Neural cell (in vitro differentiated cells): ENCODE measurements at regions not wholly inside any gene's neighbourhood (a gene's known extent, or its start where the extent isn't known, plus 50 kb on each side); places are given as distances from the start of the nearest gene placed in this dataset.

ENCODE experiments used
- H2AFZ ChIP-seq: fragments of 200-600, 300-800 bp; sonication (generic), shearing (Covaris generic); 2 replicates; pipeline ENCODE4 v1.6.0; 2014; ENCODE audit warnings: low read depth, mild to moderate bottlenecking, antibody characterized with exemption, low read length, moderate library complexity
- H3F3A ChIP-seq: fragments of 200-600 bp; shearing (Covaris generic); 2 replicates; pipeline ENCODE4 v1.6.1; 2016; ENCODE audit warnings: mild to moderate bottlenecking, moderate library complexity, mixed read lengths, antibody characterized with exemption, low read length; ENCODE audit not compliant: insufficient read depth, poor library complexity, severe bottlenecking
- H3K27ac ChIP-seq: fragments of 200-600, 300-800 bp; sonication (generic), shearing (Covaris generic); 2 replicates; pipeline ENCODE4 v1.5.1; 2014; ENCODE audit warnings: mild to moderate bottlenecking, low read length, moderate library complexity
- H3K27me3 ChIP-seq: fragments of 300-800, 200-600 bp; sonication (generic), shearing (Covaris generic); 2 replicates; pipeline ENCODE4 v1.6.0; 2014; ENCODE audit warnings: mild to moderate bottlenecking, low read depth, low read length, moderate library complexity; ENCODE audit not compliant: insufficient read depth
- H3K36me3 ChIP-seq: fragments of 300-800, 200-600 bp; sonication (generic), shearing (Covaris generic); 2 replicates; pipeline ENCODE4 v1.5.1; 2014; ENCODE audit warnings: mild to moderate bottlenecking, antibody characterized with exemption, low read length, moderate library complexity; ENCODE audit not compliant: insufficient read depth
- H3K4me2 ChIP-seq: fragments of 300-800, 200-600 bp; sonication (generic), shearing (Covaris generic); 2 replicates; pipeline ENCODE4 v1.6.0; 2014; ENCODE audit warnings: mild to moderate bottlenecking, low read length
- H3K4me3 ChIP-seq: fragments of 300-800, 200-600 bp; sonication (generic), shearing (Covaris generic); 2 replicates; pipeline ENCODE4 v1.5.1; 2014; ENCODE audit warnings: mild to moderate bottlenecking, low read length, moderate library complexity
- H3K79me2 ChIP-seq: fragments of 200-600 bp; shearing (Covaris generic); replicated peaks from 2 replicates; pipeline ENCODE4 v1.6.0; 2014; ENCODE audit warnings: mild to moderate bottlenecking, low read length, moderate library complexity; ENCODE audit not compliant: insufficient read depth
- H3K9ac ChIP-seq: fragments of 300-800, 200-600 bp; sonication (generic), shearing (Covaris generic); 2 replicates; pipeline ENCODE4 v1.6.1; 2016; ENCODE audit warnings: mild to moderate bottlenecking, low read length, mixed read lengths
- H3K9me2 ChIP-seq: fragments of 200-600 bp; shearing (Covaris generic); 2 replicates; pipeline ENCODE4 v1.6.1; 2016; ENCODE audit warnings: mild to moderate bottlenecking, low read length, mixed read lengths; ENCODE audit not compliant: insufficient read depth
- H3K9me3 ChIP-seq: fragments of 200-600, 300-800 bp; sonication (generic), shearing (Covaris generic); 2 replicates; pipeline ENCODE4 v1.6.1; 2016; ENCODE audit warnings: mild to moderate bottlenecking, mixed run types, low read length, moderate library complexity, mixed read lengths
- H4K20me1 ChIP-seq: fragments of 200-600 bp; shearing (Covaris generic); 2 replicates; pipeline ENCODE4 v1.6.1; 2016; ENCODE audit warnings: mild to moderate bottlenecking, mixed run types; ENCODE audit not compliant: insufficient read depth
- CTCF ChIP-seq: fragments of 450-650 bp; IDR thresholded peaks from 2 replicates; pipeline ENCODE4 v1.5.1; 2014; ENCODE audit warnings: antibody characterized with exemption, mild to moderate bottlenecking, moderate library complexity; ENCODE audit not compliant: poor library complexity, severe bottlenecking
- EP300 ChIP-seq: fragments of 450-650 bp; conservative IDR thresholded peaks from 2 replicates; pipeline ENCODE4 v1.6.1; 2014; ENCODE audit warnings: antibody characterized with exemption, mild to moderate bottlenecking, moderate library complexity; ENCODE audit not compliant: poor library complexity, severe bottlenecking
- EZH2 ChIP-seq: fragments of 200-600, 300-800 bp; shearing (Covaris generic), sonication (generic); IDR thresholded peaks from 2 replicates; pipeline ENCODE4 v1.6.1; 2014; ENCODE audit warnings: antibody characterized with exemption, low read length, borderline replicate concordance, mild to moderate bottlenecking; ENCODE audit not compliant: insufficient read depth, poor library complexity, severe bottlenecking
- MXI1 ChIP-seq: fragments of 450-650 bp; conservative IDR thresholded peaks from 2 replicates; pipeline ENCODE4 v1.6.1; 2014; ENCODE audit warnings: antibody characterized with exemption, mild to moderate bottlenecking; ENCODE audit not compliant: poor library complexity, severe bottlenecking
- POLR2AphosphoS5 ChIP-seq: IDR thresholded peaks from 2 replicates; pipeline ENCODE4 v1.6.1; 2012
- RAD21 ChIP-seq: fragments of 450-650 bp; conservative IDR thresholded peaks from 2 replicates; pipeline ENCODE4 v1.6.1; 2014; ENCODE audit warnings: antibody characterized with exemption, mild to moderate bottlenecking, moderate library complexity
- REST ChIP-seq: IDR thresholded peaks from 2 replicates; pipeline ENCODE4 v1.6.1; 2012; ENCODE audit warnings: borderline replicate concordance
- SMC3 ChIP-seq: fragments of 450-650 bp; conservative IDR thresholded peaks from 2 replicates; pipeline ENCODE4 v1.6.1; 2014; ENCODE audit warnings: antibody characterized with exemption, mild to moderate bottlenecking, moderate library complexity; ENCODE audit not compliant: poor library complexity
- TAF1 ChIP-seq: IDR thresholded peaks from 2 replicates; pipeline ENCODE4 v1.6.1; 2012; ENCODE audit warnings: low read depth

GRCh38 chr16:79809376-79809775 is 208.8 kb upstream of the MAF start:
- TF ChIP-seq EP300 (no peak), SMC3 (no peak), MXI1 (no peak), TAF1 (no peak), POLR2AphosphoS5 (no peak), RAD21 (no peak), REST (no peak), CTCF (no peak), EZH2 (no peak)
- H3K79me2 ChIP-seq, result no peaks in the 10 kb centered on the region
- no peak overlapping the region for H3K9ac ChIP-seq
- H2AFZ ChIP-seq, result no peak overlapping the region
- no peak overlapping the region for H3K4me2 ChIP-seq
- no peaks in the 10 kb centered on the region for H4K20me1 ChIP-seq
- no peak overlapping the region for H3K4me3 ChIP-seq
- H3F3A ChIP-seq, result no peaks in the 10 kb centered on the region
- H3K27ac ChIP-seq, result no peak overlapping the region
- no peaks in the 10 kb centered on the region for H3K27me3 ChIP-seq
- no peaks in the 10 kb centered on the region for H3K9me3 ChIP-seq
- H3K9me2 ChIP-seq, result no peaks in the 10 kb centered on the region
- H3K36me3 ChIP-seq, result no peaks in the 10 kb centered on the region

GRCh38 chr16:79808731-79809130 is 208.2 kb upstream of the MAF start:
- no peak overlapping the region for H3K9ac ChIP-seq
- H3K27me3 ChIP-seq, result no peaks in the 10 kb centered on the region
- no peaks in the 10 kb centered on the region for H3F3A ChIP-seq
- no peak overlapping the region for H2AFZ ChIP-seq
- TF ChIP-seq REST (no peak), MXI1 (no peak), EZH2 (no peak), CTCF (no peak), RAD21 (no peak), POLR2AphosphoS5 (no peak), TAF1 (no peak), SMC3 (no peak), EP300 (no peak)
- H3K36me3 ChIP-seq, result no peaks in the 10 kb centered on the region
- H3K4me2 ChIP-seq, result no peak overlapping the region
- H4K20me1 ChIP-seq, result no peaks in the 10 kb centered on the region
- H3K79me2 ChIP-seq, result no peaks in the 10 kb centered on the region
- no peak overlapping the region for H3K27ac ChIP-seq
- no peak overlapping the region for H3K4me3 ChIP-seq
- no peaks in the 10 kb centered on the region for H3K9me2 ChIP-seq
- no peaks in the 10 kb centered on the region for H3K9me3 ChIP-seq
